ENCODE measurements at regions not wholly inside any gene's neighbourhood (a gene's known extent, or its start where the extent isn't known, plus 50 kb on each side); places are given as distances from the start of the nearest gene placed in this dataset.
"Not testable (repeated sequence)": the region's sequence is repeated elsewhere in the genome, so short reads cannot be mapped to it uniquely, and the experiment has no call there.

DNA sequence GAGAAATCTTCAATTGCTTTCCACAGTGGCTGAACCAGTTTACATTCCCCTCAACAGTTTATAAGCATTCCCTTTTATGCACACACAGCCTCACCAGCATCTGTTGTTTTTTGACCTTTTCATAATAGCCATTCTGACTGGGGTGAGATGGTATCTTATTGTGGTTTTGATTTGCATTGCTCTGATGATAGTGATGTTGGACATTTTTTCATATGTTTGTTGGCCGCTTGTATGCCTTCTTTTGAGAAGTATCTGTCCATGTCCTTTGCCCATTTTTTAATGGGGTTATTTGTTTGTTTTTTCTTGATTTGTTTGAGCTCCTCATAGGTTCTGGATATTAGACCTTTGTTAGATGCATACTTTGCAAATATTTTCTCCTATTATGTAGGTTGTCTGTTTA is 226.1 kb downstream of the SPATA31A6 start:
- POLR2A ChIA-PET; dilution Hi-C loops (cut with MboI; ENCODE audit: extremely low pct_ligation_motif_present, low sequenced_read_pairs); H3K4me3 ChIP-seq (replicated peaks in 1 of 3; ENCODE audit: insufficient read depth in 1 of 3, low read depth in 1 of 3, low read length in 3 of 3); H3K27ac ChIP-seq (ENCODE audit: insufficient read depth, low read depth, low read length); H3K9ac ChIP-seq (replicated peaks; ENCODE audit: extremely low read depth, insufficient read depth, low read length); BruUV-seq (replicated peaks); H3K4me1 ChIP-seq (ENCODE audit: control insufficient read depth, extremely low read depth, insufficient read depth, low read length); FAIRE-seq; H3K9me3 ChIP-seq (replicated peaks; ENCODE audit: control insufficient read depth, insufficient read depth, low read length); H3K4me2 ChIP-seq (ENCODE audit: insufficient read depth, low read length); DNase-seq (ENCODE audit: low read depth, low spot score); H3K79me2 ChIP-seq (ENCODE audit: control insufficient read depth, insufficient read depth, low read length); intact Hi-C loops (cut with micrococcal nuclease); CTCF ChIA-PET; H4K20me1 ChIP-seq (replicated peaks; ENCODE audit: control insufficient read depth, extremely low read depth, insufficient read depth, low read length); H3K27me3 ChIP-seq (ENCODE audit: control insufficient read depth in 2 of 2, insufficient read depth in 2 of 2, low read length in 2 of 2); H2AFZ ChIP-seq (ENCODE audit: low read depth, low read length); H3K9me1 ChIP-seq (replicated peaks; ENCODE audit: control insufficient read depth, extremely low read depth, insufficient read depth, low read length); H3K36me3 ChIP-seq (ENCODE audit: control insufficient read depth in 2 of 2, extremely low read depth in 1 of 2, insufficient read depth in 2 of 2, low read length in 2 of 2): not testable (repeated sequence)

DNA sequence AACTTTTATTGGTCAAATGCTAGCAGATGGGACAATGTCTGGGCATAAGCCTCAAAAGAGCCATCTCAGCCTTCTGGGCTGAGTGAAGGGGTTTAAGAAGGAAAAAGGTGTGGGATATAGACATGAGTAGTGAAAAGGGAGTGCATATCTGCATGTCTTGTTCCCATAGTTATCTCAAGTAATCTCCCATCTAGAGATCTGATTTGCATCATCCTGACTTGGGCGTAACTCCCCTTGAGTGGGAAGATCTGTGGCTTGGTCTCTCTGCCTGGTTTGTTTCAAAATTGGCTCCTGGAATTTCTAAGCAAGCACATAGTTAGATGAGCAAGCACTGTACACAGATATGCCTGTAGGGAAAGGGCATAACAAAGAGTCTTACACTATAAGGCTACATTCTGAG is 228.9 kb downstream of the SPATA31A6 start:
- H3K9me3 ChIP-seq (replicated peaks; ENCODE audit: control insufficient read depth, insufficient read depth, low read length); CTCF ChIA-PET; DNase-seq (ENCODE audit: low read depth, low spot score); H2AFZ ChIP-seq (ENCODE audit: low read depth, low read length); dilution Hi-C loops (cut with MboI; ENCODE audit: extremely low pct_ligation_motif_present, low sequenced_read_pairs); H3K27me3 ChIP-seq (ENCODE audit: control insufficient read depth in 2 of 2, insufficient read depth in 2 of 2, low read length in 2 of 2); H3K36me3 ChIP-seq (ENCODE audit: control insufficient read depth in 2 of 2, extremely low read depth in 1 of 2, insufficient read depth in 2 of 2, low read length in 2 of 2); BruUV-seq (replicated peaks); H3K4me1 ChIP-seq (ENCODE audit: control insufficient read depth, extremely low read depth, insufficient read depth, low read length); H3K9me1 ChIP-seq (replicated peaks; ENCODE audit: control insufficient read depth, extremely low read depth, insufficient read depth, low read length); POLR2A ChIA-PET; H3K9ac ChIP-seq (replicated peaks; ENCODE audit: extremely low read depth, insufficient read depth, low read length); FAIRE-seq; H3K27ac ChIP-seq (ENCODE audit: insufficient read depth, low read depth, low read length); H3K4me3 ChIP-seq (replicated peaks in 1 of 3; ENCODE audit: insufficient read depth in 1 of 3, low read depth in 1 of 3, low read length in 3 of 3); intact Hi-C loops (cut with micrococcal nuclease); H4K20me1 ChIP-seq (replicated peaks; ENCODE audit: control insufficient read depth, extremely low read depth, insufficient read depth, low read length); H3K4me2 ChIP-seq (ENCODE audit: insufficient read depth, low read length); H3K79me2 ChIP-seq (ENCODE audit: control insufficient read depth, insufficient read depth, low read length): not testable (repeated sequence)

DNA sequence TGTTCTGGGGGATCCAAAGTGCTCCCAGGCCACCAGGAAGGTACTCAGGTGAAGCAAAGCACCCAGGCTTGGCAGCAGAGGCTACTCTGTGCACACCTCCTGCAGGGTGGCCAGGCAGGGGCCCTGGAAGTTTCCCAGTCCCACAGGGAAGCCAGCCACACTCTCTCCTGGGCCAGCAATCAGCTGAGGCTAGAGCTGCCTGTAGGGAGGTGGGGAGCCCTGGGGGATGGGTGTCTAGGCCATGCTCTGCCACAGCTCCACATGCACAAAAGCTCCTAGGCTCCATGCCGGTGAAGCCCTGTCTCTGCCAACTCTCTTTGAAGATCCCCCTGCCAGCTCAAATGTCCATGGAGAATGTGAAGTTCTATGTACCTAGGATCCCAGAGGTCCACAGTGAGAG is 231.4 kb downstream of the SPATA31A6 start:
- CTCF ChIA-PET; POLR2A ChIA-PET; H3K9me3 ChIP-seq (replicated peaks; ENCODE audit: control insufficient read depth, insufficient read depth, low read length); H3K36me3 ChIP-seq (ENCODE audit: control insufficient read depth in 2 of 2, extremely low read depth in 1 of 2, insufficient read depth in 2 of 2, low read length in 2 of 2); FAIRE-seq; DNase-seq (ENCODE audit: low read depth, low spot score); H3K27ac ChIP-seq (ENCODE audit: insufficient read depth, low read depth, low read length); H4K20me1 ChIP-seq (replicated peaks; ENCODE audit: control insufficient read depth, extremely low read depth, insufficient read depth, low read length); dilution Hi-C loops (cut with MboI; ENCODE audit: extremely low pct_ligation_motif_present, low sequenced_read_pairs); H3K4me1 ChIP-seq (ENCODE audit: control insufficient read depth, extremely low read depth, insufficient read depth, low read length); H2AFZ ChIP-seq (ENCODE audit: low read depth, low read length); H3K4me3 ChIP-seq (replicated peaks in 1 of 3; ENCODE audit: insufficient read depth in 1 of 3, low read depth in 1 of 3, low read length in 3 of 3); H3K9me1 ChIP-seq (replicated peaks; ENCODE audit: control insufficient read depth, extremely low read depth, insufficient read depth, low read length); H3K27me3 ChIP-seq (ENCODE audit: control insufficient read depth in 2 of 2, insufficient read depth in 2 of 2, low read length in 2 of 2); intact Hi-C loops (cut with micrococcal nuclease); H3K9ac ChIP-seq (replicated peaks; ENCODE audit: extremely low read depth, insufficient read depth, low read length); H3K4me2 ChIP-seq (ENCODE audit: insufficient read depth, low read length); BruUV-seq (replicated peaks); H3K79me2 ChIP-seq (ENCODE audit: control insufficient read depth, insufficient read depth, low read length): not testable (repeated sequence)

DNA sequence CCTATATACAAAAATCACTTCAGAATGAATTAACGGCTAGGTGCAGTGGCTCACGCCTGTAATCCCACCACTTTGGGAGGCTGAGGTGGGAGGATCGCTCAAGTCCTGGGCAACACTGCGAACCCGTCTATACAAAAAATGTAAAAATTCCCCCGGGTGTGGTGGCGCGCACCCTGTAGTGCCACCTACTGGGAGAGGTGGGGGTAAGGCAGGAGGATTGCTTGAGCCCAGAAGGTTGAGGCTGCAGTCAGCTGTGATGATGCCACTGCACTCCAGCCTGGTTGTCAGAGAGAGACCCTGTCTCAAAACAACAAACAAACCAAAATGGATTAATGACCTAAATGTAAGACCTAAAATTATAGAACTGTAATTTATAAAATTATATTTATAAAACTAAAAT is 236.2 kb downstream of the SPATA31A6 start:
- BruUV-seq (replicated peaks); H3K9ac ChIP-seq (replicated peaks; ENCODE audit: extremely low read depth, insufficient read depth, low read length); H3K27ac ChIP-seq (ENCODE audit: insufficient read depth, low read depth, low read length); CTCF ChIA-PET; H3K9me1 ChIP-seq (replicated peaks; ENCODE audit: control insufficient read depth, extremely low read depth, insufficient read depth, low read length); H3K27me3 ChIP-seq (ENCODE audit: control insufficient read depth in 2 of 2, insufficient read depth in 2 of 2, low read length in 2 of 2); H3K36me3 ChIP-seq (ENCODE audit: control insufficient read depth in 2 of 2, extremely low read depth in 1 of 2, insufficient read depth in 2 of 2, low read length in 2 of 2); H3K9me3 ChIP-seq (replicated peaks; ENCODE audit: control insufficient read depth, insufficient read depth, low read length); POLR2A ChIA-PET; DNase-seq (ENCODE audit: low read depth, low spot score); FAIRE-seq; H4K20me1 ChIP-seq (replicated peaks; ENCODE audit: control insufficient read depth, extremely low read depth, insufficient read depth, low read length); H3K4me2 ChIP-seq (ENCODE audit: insufficient read depth, low read length); H2AFZ ChIP-seq (ENCODE audit: low read depth, low read length); H3K4me3 ChIP-seq (replicated peaks in 1 of 3; ENCODE audit: insufficient read depth in 1 of 3, low read depth in 1 of 3, low read length in 3 of 3); intact Hi-C loops (cut with micrococcal nuclease); H3K79me2 ChIP-seq (ENCODE audit: control insufficient read depth, insufficient read depth, low read length); H3K4me1 ChIP-seq (ENCODE audit: control insufficient read depth, extremely low read depth, insufficient read depth, low read length); dilution Hi-C loops (cut with MboI; ENCODE audit: extremely low pct_ligation_motif_present, low sequenced_read_pairs): not testable (repeated sequence)
